Endothelial cell of umbilical vein (primary cell): ENCODE measurements at regions not wholly inside any gene's neighbourhood (a gene's known extent, or its start where the extent isn't known, plus 50 kb on each side); places are given as distances from the start of the nearest gene placed in this dataset.

Experiments used
- BruUV-seq: library from RNA; stranded (reverse); fragments of 400-500 nt; replicated peaks from 2 replicates; lab custom pipeline; 2021; lab: Mats Ljungman, UMichigan
- CTCF ChIA-PET: fragments of 300-600, 350-600 bp; sonication (Branson Sonifier 250); formaldehyde crosslinking; loops from one replicate; lab custom pipeline; 2021; ENCODE audit warnings: antibody characterized with exemption, inconsistent platforms; lab: Charles Lee
- POLR2A ChIA-PET: fragments of 300-600, 350-600 bp; sonication (Branson Sonifier 250); formaldehyde crosslinking; loops from one replicate; lab custom pipeline; 2021; ENCODE audit warnings: antibody characterized with exemption, inconsistent platforms; lab: Charles Lee
- DNase-seq: peaks from one replicate; pipeline ENCODE4 v3.0.0-alpha.2; 2011; ENCODE audit warnings: low read depth, low spot score
- FAIRE-seq: peaks from 2 replicates; lab custom pipeline; 2011; peaks lifted over from hg19 to GRCh38; lab: Jason Lieb, UNC
- H2AFZ ChIP-seq: 2 replicates; pipeline ENCODE4 v1.6.0; 2012; ENCODE audit warnings: low read depth, low read length, control low read depth, inconsistent platforms
- H3K27ac ChIP-seq: 2 replicates; pipeline ENCODE4 v1.5.1; 2011; ENCODE audit warnings: low read depth, mild to moderate bottlenecking, control low read depth, low read length, moderate library complexity; ENCODE audit not compliant: insufficient read depth
- H3K27me3 ChIP-seq, 2 experiments: 2 replicates each; pipeline versions ENCODE4 v1.6.0 to v1.6.1; 2011; ENCODE audit warnings: low read length in 2 of 2, mixed read lengths in 1 of 2; ENCODE audit not compliant: control insufficient read depth in 2 of 2, insufficient read depth in 2 of 2
- H3K36me3 ChIP-seq, 2 experiments: 2 replicates in 1 of 2; 3 replicates in 1 of 2; pipeline ENCODE4 v1.5.1; 2011; ENCODE audit warnings: low read length in 2 of 2, mild to moderate bottlenecking in 1 of 2, moderate library complexity in 1 of 2; ENCODE audit not compliant: control insufficient read depth in 2 of 2, insufficient read depth in 2 of 2; ENCODE audit errors: extremely low read depth in 1 of 2
- H3K4me1 ChIP-seq: 3 replicates; pipeline ENCODE4 v1.5.1; 2011; ENCODE audit warnings: mild to moderate bottlenecking, low read length; ENCODE audit not compliant: control insufficient read depth, insufficient read depth; ENCODE audit errors: extremely low read depth
- H3K4me2 ChIP-seq: 2 replicates; pipeline ENCODE4 v1.6.1; 2011; ENCODE audit warnings: low read length, control low read depth, mixed read lengths; ENCODE audit not compliant: insufficient read depth
- H3K4me3 ChIP-seq, 3 experiments: fragments of 200-600 bp in 1 of 3; sonication (generic), shearing (Covaris generic) in 1 of 3; replicated peaks in 1 of 3; 2 replicates each; pipeline ENCODE4 v1.5.1; 2011 to 2016; ENCODE audit warnings: control low read depth in 3 of 3, low read length in 3 of 3, mild to moderate bottlenecking in 2 of 3, inconsistent platforms in 1 of 3, low read depth in 1 of 3, moderate library complexity in 1 of 3; ENCODE audit not compliant: insufficient read depth in 1 of 3
- H3K79me2 ChIP-seq: 2 replicates; pipeline ENCODE4 v1.6.0; 2012; ENCODE audit warnings: low read length, inconsistent platforms; ENCODE audit not compliant: control insufficient read depth, insufficient read depth
- H3K9ac ChIP-seq: replicated peaks from 2 replicates; pipeline ENCODE3; 2011; ENCODE audit warnings: low read length, control low read depth; ENCODE audit not compliant: insufficient read depth; ENCODE audit errors: extremely low read depth
- H3K9me1 ChIP-seq: replicated peaks from 3 replicates; pipeline ENCODE4 v1.6.0; 2011; ENCODE audit warnings: mild to moderate bottlenecking, low read length; ENCODE audit not compliant: control insufficient read depth, insufficient read depth; ENCODE audit errors: extremely low read depth
- H3K9me3 ChIP-seq: replicated peaks from 2 replicates; pipeline ENCODE4 v1.5.1; 2012; ENCODE audit warnings: low read length, inconsistent platforms; ENCODE audit not compliant: control insufficient read depth, insufficient read depth
- H4K20me1 ChIP-seq: replicated peaks from 2 replicates; pipeline ENCODE3; 2011; ENCODE audit warnings: mild to moderate bottlenecking, low read length; ENCODE audit not compliant: control insufficient read depth, insufficient read depth; ENCODE audit errors: extremely low read depth
- CTCF ChIP-seq, 2 donors: IDR thresholded peaks; 1 replicate in 1 of 2; 2 replicates in 1 of 2; pipeline ENCODE4 v1.5.1; 2011; ENCODE audit warnings: low read length in 2 of 2, mild to moderate bottlenecking in 2 of 2, moderate library complexity in 2 of 2, control low read depth in 1 of 2, inconsistent platforms in 1 of 2, low read depth in 1 of 2; ENCODE audit not compliant: insufficient read depth in 1 of 2; ENCODE audit errors: extremely low read depth in 1 of 2
- EZH2 ChIP-seq: IDR thresholded peaks from 2 replicates; pipeline ENCODE4 v1.6.1; 2012; ENCODE audit warnings: borderline replicate concordance, low read depth, mild to moderate bottlenecking, moderate library complexity, low read length, inconsistent platforms; ENCODE audit not compliant: severe bottlenecking
- FOS ChIP-seq: IDR thresholded peaks from 2 replicates; pipeline ENCODE4 v1.6.1; 2011; ENCODE audit warnings: mild to moderate bottlenecking, low read length, moderate library complexity, borderline replicate concordance; ENCODE audit not compliant: insufficient read depth
- GATA2 ChIP-seq: IDR thresholded peaks from 2 replicates; pipeline ENCODE4 v1.7.0; 2011; ENCODE audit warnings: low read depth, mild to moderate bottlenecking, moderate library complexity, mixed read lengths, low read length; ENCODE audit not compliant: insufficient read length, insufficient read depth
- JUN ChIP-seq: IDR thresholded peaks from 2 replicates; pipeline ENCODE4 v1.6.1; 2011; ENCODE audit warnings: borderline replicate concordance, low read depth; ENCODE audit not compliant: insufficient read length, insufficient read depth
- MAX ChIP-seq: IDR thresholded peaks from 2 replicates; pipeline ENCODE4 v1.6.1; 2011; ENCODE audit not compliant: insufficient read depth, insufficient read length
- MYC ChIP-seq: IDR thresholded peaks from one replicate; pipeline ENCODE4 v1.6.1; 2011; ENCODE audit warnings: mild to moderate bottlenecking, low read depth, low read length
- POLR2A ChIP-seq: IDR thresholded peaks from 2 replicates; pipeline ENCODE4 v1.6.1; 2012; ENCODE audit warnings: low read depth, mild to moderate bottlenecking, control low read depth, low read length
- POLR2AphosphoS5 ChIP-seq: IDR thresholded peaks from 2 replicates; pipeline ENCODE4 v1.6.1; 2012; ENCODE audit warnings: low read depth, mild to moderate bottlenecking, control low read depth, low read length, moderate library complexity; ENCODE audit not compliant: insufficient read depth
- dilution Hi-C: fragments of 300-500 bp; cut with MboI; formaldehyde crosslinking; loops from one replicate; pipeline ENCODE4 v1.15.0; 2019; ENCODE audit warnings: low sequenced_read_pairs; ENCODE audit not compliant: extremely low pct_ligation_motif_present
- intact Hi-C: fragments of 100-400 bp; cut with micrococcal nuclease; formaldehyde crosslinking; loops from one replicate; pipeline ENCODE4 v1.10.0; 2022

- H3K9me3 ChIP-seq = no peaks in the 10 kb centered on the region
- no peaks in the 10 kb centered on the region for H3K79me2 ChIP-seq
- no peak overlapping the region for H3K4me3 ChIP-seq
- peaks cover 25% of the 10 kb centered on the region for H3K4me1 ChIP-seq
- H3K9ac ChIP-seq = peak overlapping the region; percentile 40
- dilution Hi-C loops (no loop called here), intact Hi-C loops (loop anchor here (1.0 to 5.0 kb wide), 8 partner anchors 66 to 409 kb away; no protein-coding TSS in a partner anchor)
- no peaks in the 10 kb centered on the region for H3K9me1 ChIP-seq
- DNase-seq (peak; percentile 69), FAIRE-seq (no peak)
- H3K4me2 ChIP-seq = peak overlapping the region; percentile 78
- ChIA-PET CTCF (interaction anchor here (0.8 to 3.0 kb wide), 14 partner anchors 8 to 626 kb away, joined by 3 to 50 read pairs (median 4); no protein-coding TSS in a partner anchor), POLR2A (no interaction called here)
- H3K36me3 ChIP-seq = no peaks in the 10 kb centered on the region
- H4K20me1 ChIP-seq = no peaks in the 10 kb centered on the region
- H3K27me3 ChIP-seq = no peaks in the 10 kb centered on the region
- peak overlapping the region; percentile 70 for H3K27ac ChIP-seq
- BruUV-seq = no TSS peak
- H2AFZ ChIP-seq = peak overlapping the region; percentile 41
- TF ChIP-seq CTCF (IDR thresholded peaks at IDR 0.05; ENCODE audit: extremely low read depth in 1 of 2, insufficient read depth in 1 of 2, low read depth in 1 of 2, low read length in 2 of 2) (peak; percentile 66 to 79), FOS (no peak)
These were observed 651.3 kb downstream of the DCDC2C start for GRCh38 chr2:4354678-4355077.

- FAIRE-seq = no peak
These were observed 652.7 kb downstream of the DCDC2C start for GRCh38 chr2:4356109-4356508.

More at GRCh38 chr2:4356109-4356508, 652.7 kb downstream of the DCDC2C start:
- ChIA-PET CTCF (interaction anchor here (1.6 kb wide), 1 partner anchor 358 kb away, joined by 4 read pairs; no protein-coding TSS in a partner anchor), POLR2A (no interaction called here)
- BruUV-seq = no TSS peak
- no peak overlapping the region for H3K9ac ChIP-seq
- no peak overlapping the region for H2AFZ ChIP-seq
- H3K79me2 ChIP-seq = no peaks in the 10 kb centered on the region
- no peak overlapping the region for H3K27ac ChIP-seq
- no peaks in the 10 kb centered on the region for H3K9me3 ChIP-seq
- H3K4me1 ChIP-seq = peaks cover 28% of the 10 kb centered on the region
- intact Hi-C loops = no loop called here
- no peaks in the 10 kb centered on the region for H3K27me3 ChIP-seq
- H3K4me3 ChIP-seq = no peak overlapping the region
- dilution Hi-C loops = no loop called here
- no peak for TF ChIP-seq GATA2
- TF ChIP-seq EZH2 = no peak
- no peak for TF ChIP-seq POLR2A
- TF ChIP-seq FOS = no peak
- TF ChIP-seq POLR2AphosphoS5 = no peak
- no peak for TF ChIP-seq JUN
- TF ChIP-seq CTCF (IDR thresholded peaks at IDR 0.05; ENCODE audit: extremely low read depth in 1 of 2, insufficient read depth in 1 of 2, low read depth in 1 of 2, low read length in 2 of 2) = no peak
- TF ChIP-seq MYC = no peak
- TF ChIP-seq MAX = no peak
- H3K9me1 ChIP-seq = no peaks in the 10 kb centered on the region
- no peaks in the 10 kb centered on the region for H4K20me1 ChIP-seq
- H3K4me2 ChIP-seq = no peak overlapping the region
- H3K36me3 ChIP-seq = no peaks in the 10 kb centered on the region
- DNase-seq = no peak
